ENCODE measurements at regions not wholly inside any gene's neighbourhood (a gene's known extent, or its start where the extent isn't known, plus 50 kb on each side); places are given as distances from the start of the nearest gene placed in this dataset.

DNA sequence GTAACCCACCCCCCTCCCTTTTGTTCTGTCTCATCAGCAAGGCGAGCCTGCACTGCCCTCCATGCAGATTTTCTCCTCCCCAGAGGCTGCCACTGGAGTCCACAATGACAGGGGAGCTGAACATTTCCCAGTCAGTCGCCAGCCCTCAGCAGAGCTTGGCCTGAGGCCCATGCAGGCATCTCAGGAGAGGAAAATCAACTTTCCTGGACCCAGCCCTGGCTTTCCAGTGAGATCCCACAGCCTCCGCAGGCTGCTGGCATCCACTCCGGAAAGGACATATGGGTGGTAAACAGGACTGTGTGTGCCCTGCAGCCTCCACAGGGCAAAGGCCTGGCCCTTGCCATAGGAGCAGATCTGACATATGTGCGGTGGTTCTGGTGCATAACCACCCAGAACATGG, 253.8 kb downstream of the TNS1 start:
- no peak for DNase-seq

DNA sequence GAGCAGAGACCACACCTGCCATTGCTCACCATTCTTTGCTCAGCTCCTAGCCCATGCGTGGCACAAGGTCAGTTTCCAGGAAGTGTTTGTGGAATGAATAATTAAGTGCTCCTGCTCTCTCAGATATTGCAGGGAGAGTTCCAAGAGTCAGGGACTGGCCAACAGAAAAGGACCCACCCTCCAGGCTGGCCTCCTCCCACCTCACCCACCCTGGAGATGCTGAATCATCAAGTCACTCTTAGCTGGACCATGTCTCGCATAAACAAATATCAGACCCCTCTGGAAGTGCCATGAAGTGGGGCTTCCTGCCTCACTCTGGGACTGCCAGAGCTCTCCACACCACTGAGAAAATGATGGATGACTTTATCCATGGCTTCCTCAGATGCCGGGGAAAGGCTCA, 256.0 kb downstream of the TNS1 start:
- DNase-seq = no peak

DNA sequence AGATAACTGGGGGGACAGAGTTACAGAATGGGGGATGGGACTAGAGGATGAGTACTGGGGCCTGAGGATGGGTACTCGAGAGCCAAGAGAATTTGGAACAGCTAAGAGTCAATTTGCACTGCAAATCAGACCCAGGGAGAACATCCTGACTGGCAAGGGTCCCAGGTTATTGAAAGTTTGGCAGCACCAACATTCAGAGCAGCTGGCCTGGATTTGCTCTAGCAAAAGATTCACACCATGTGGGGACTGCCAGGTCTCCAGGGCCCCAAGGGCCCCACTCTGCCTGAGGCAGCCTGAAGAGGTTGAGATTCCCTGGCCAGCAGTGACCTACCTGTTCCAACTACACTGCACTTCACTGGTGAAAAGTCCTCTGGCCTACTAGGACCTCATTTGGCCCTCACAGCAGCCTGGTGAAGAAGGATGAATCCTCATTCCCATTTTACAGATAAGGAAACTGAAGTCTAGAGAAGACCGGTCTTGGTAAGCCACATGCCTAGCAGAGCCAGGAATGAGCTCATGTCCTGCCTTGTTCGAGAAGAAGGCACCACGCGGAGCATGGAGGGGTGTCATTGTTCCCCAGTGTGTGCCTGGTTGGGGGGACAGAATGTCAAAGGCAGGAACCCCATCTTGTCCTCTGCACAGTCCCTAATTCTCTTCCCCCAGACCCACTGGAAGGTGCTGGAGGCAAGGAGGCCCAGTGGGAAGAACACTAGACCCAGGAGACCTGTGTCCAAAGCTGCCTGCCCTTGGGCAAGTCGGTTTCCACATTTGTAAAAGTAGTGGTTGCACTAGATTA, 258.6 kb downstream of the TNS1 start:
- DNase-seq = no peak

GRCh38 chr2:217743407-217743806, 259.4 kb downstream of the TNS1 start:
- DNase-seq = no peak

- DNase-seq = no peak
Observed at GRCh38 chr2:217742841-217743240, 260.0 kb downstream of the TNS1 start.

GRCh38 chr2:217742276-217742675, 260.5 kb downstream of the TNS1 start:
- no peak for DNase-seq

GRCh38 chr2:217741381-217741955, 261.3 kb downstream of the TNS1 start:
- no peak for DNase-seq

DNA sequence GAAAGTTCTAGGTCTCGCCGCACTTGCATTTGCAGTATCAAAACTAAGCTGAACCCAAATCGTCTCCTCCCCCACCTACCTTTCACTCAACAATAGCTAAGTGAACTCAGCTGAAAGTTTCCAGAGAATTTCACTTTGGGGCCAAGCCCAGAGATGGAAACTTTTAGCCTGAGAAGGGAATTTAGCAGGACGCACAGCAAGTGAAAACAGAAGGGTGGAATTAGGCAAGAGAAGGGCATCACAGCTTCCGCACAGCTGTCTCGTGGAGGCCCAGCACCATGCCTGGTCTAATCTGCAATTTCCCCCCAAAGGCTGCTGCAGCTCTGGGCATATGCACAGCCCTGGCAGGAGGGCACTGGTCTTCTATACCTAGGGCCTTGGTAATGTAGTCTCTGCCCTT, 262.0 kb downstream of the TNS1 start:
- no peak for DNase-seq

GRCh38 chr2:217740178-217740577, 262.6 kb downstream of the TNS1 start:
- no peak for DNase-seq

- no peak for DNase-seq
Observed at GRCh38 chr2:217739741-217740140, 263.1 kb downstream of the TNS1 start.

DNA sequence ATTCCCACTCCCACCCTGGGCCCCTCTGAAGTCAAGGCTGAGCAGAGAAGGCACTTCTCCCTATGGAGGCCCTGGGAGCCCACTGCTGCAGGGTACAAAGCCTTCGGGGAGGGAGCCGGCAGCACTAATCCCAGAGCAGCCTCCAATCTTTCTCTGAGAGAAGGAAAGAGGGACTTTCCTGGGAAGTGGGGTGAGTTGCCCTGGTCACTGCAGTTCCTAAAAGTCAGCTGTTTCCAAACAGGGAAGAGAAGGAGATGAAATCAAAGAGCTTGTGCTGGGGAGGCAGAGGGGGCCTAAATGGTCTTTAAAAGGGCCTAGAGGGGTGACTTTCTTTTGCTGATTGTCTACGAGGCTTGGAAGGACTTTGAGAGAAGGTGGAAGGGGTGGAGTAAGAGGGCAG, 264.7 kb downstream of the TNS1 start:
- DNase-seq = no peak

DNA sequence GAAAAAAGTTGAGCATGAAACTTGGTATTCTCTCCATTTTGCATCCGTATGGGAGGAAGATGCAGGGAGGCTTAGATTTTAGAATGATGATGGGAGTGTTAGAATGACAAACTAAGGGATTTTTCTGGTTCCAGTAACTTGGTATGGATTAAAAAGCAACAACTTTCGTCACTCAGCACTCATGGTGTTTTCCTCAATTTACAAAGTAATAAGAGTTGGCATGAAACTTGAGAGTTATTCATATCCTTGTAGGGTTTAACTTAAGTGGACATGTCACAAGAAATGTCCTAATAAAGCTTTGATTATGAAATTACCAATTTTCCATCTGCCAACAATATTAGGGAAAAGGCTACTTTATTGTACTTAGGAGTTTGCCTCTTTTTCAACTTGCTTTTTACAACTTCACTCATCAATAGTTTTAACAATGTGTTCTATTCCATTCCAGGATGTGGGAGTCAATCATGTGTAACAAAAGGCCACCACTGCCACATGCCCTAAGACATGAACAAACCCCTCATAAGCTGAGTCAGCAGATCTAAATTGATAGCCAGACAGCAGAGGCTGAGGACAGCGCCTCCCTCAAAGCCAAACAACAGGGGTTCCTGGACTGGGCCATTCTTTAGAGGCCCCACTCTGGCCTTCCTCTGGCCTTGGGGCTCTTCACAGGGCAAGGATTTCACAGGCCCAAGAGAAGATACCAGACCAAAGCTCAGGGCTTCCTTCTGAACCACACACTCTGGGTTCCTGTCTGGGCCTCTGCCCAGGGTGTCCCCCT, 265.8 kb downstream of the TNS1 start:
- DNase-seq = no peak

DNA sequence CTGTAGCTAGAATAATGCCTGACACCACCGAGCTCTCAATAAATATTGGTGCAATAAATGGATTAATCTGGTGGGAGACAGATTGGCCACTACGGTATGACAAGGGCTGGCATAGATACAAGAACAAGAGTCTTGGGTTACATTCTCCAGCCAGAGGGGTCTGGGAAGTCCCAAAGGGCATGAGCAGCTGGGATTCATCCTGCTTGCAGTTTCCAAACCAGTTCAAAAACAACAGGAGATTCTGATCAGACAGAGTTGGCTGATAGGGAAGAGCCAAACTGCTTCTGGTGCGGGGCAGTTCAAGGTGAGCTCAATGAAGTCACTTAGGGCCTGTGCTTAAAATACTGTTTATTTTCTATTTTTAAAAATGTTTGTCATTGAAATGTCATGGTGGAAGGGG, 266.9 kb downstream of the TNS1 start:
- no peak for DNase-seq

DNA sequence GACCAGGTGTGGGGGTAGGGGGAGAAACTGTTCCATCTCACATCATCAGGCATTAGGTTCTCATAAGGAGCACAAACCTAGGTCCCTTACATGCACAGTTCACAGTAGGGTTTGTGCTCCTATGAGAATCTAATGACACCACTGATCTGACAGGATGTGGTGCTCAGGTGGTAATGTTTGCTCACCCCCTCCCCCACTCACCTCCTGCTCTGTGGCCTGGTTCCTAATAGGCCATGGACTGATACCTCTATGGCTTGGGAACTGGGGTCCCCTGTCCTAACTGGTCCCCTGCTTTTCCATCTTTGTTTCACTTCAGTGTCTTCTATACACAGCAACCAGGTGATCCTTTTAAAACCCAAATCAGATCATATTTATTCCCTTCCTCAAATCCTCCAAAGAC, 267.8 kb downstream of the TNS1 start:
- DNase-seq = peak; percentile 12

DNA sequence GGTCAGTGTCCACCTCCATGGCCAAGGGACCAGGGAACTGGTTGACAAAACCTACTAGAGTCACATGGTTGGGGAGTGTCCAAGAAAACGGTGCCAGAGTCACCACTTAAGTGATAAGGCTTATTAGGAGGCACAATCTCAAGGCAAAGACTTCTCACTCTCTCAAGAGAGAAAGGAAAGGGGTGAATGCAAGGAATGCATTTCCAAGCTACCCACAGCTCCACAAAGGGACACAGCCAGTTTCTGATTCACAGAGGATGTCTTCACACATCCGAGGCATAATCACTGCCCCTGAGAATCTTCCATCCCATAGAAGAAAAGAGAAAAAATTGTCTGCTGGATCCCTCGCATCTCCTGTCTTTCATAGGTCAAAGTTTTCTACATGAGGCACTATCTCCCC, 269.3 kb downstream of the TNS1 start:
- DNase-seq = no peak

DNA sequence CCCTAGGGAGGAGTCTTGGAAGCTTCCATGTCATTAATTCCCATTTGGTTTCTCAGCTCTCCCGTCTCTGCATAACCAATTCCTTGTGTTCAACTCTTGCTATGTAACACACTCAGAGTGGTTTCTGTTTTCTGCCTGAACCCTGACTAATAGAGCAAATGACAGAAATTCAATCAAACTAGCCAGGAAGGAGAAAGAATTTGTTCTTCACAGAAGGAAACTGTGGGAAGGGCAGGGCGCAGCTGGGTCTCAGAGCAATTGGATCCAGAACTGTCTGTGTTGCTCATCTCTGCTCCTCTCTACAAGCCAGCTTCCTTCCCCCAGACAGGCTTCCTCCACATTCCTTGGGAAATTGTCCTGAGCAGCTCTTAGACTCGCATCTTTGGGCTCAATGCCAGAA, 269.8 kb downstream of the TNS1 start:
- DNase-seq = no peak

DNA sequence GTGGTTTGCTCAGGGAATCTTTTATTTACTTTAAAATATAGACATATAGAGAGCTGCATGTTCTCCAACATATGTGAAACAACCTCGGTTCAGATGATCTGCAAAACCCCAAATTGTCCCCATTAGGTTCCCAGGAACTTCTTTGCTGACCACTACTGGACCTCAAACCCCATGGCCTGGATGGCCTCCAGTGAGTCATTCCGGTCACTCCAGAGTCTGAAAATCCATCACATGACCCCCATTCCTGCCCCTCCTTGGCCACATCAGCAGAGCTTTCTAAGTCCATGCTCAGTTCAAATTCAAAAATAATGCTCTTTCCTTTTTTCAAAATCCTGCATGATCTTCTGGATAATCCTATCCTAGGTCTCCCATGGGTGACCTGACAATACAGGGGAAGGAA, 271.0 kb downstream of the TNS1 start:
- no peak for DNase-seq

DNA sequence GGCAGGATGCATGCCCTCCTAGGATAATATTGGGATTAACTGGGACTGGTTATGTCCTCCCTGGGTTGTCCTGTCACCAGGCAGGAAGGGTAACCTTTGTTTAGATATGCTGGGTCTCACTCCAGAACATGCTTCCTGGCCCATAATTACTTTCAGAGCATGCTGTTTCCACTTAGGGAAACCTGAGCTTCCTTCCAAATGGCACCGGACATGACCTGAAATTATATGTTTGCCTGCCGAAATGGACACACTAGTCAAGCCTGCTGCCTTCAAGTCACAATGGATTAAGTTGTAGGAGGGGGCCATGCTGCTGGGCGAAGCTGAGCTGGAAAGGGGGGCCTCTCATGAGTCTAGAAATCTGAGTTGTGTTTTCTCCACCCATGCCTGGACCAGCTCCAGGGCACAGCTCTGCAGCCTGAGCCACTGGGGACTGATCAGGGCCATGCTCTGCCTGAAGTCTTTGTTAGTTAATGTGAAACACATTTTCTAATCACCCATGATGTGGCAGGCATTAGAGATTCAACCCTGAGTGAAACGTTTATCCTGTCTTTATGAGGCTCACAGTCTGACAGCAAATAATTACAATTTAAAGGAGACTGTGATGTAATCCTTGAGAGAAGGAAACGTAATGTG, 273.3 kb downstream of the TNS1 start:
- DNase-seq = no peak

GRCh38 chr2:217727801-217728200, 275.0 kb downstream of the TNS1 start:
- DNase-seq = no peak

DNA sequence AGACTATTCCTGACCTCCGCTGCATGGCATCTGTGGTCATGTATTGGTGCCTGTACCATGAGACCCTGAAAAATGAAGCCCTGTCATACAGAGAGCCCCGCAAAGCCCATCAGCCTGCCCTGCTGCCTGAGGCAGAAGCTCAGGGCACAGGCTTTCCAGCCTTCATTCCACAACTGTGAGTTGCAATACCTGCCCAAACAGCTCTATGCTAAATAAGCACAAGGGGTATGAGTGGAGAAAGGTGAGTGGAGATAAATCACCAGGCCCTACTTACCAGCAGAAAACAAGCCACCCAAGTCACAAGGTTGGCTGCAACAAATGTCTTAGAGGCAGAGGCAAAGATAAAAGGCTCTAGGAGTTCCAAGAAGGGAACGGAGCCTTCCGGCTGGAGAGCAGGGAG, 277.4 kb downstream of the TNS1 start:
- no peak for DNase-seq

GRCh38 chr2:217724471-217724870, 278.3 kb downstream of the TNS1 start:
- no peak for DNase-seq

- DNase-seq = no peak
Observed at GRCh38 chr2:217723981-217724380, 278.8 kb downstream of the TNS1 start.

DNA sequence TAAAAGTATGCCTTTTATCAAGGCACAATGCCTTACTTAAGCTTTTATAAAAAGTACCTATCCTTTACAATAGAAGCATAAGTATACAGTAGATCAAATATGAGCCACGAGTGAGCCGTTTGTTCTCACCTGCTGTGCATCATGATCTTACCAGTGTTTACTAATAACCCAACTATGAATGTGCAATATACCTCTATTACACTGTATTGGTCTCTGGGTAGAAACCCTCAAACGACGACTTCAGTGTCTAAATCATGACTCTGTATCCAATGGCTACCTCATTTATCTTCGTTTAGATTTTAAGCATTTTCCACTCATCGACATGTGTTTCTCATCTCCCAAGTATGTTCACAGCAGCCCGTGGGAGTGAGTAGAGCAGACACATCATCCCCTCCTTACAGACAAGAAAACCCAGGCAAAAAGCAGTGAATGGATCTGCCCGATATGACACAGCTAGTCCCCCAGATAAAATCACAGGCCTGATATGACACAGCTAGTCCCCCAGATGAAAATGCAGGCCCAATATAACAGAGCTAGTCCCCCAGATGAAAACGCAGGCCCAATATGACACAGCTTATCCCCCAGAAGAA, 279.8 kb downstream of the TNS1 start:
- DNase-seq = no peak

Data from CD4-positive, alpha-beta T cell treated with Interleukin-17A for 4 hours (primary cell).